ENCODE measurements at regions not wholly inside any gene's neighbourhood (a gene's known extent, or its start where the extent isn't known, plus 50 kb on each side); places are given as distances from the start of the nearest gene placed in this dataset.

DNA sequence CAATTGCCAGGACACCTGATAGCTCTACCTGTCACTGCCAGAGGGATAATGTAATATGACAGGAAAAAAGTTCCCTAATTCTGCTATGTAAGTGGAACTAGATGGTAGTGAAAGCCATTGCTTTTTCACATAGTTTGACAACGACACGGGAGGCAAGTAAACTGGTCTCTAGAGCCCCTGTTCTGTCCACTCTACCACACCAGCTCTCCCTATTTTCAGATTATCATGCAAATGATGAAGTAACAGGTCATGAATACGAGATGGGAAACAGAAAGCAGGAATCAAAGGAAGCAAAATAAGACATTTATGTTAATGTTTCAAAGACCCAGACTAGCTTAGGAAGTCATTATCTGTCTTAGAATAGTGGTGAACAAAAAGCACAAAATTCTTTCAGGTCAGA is 56.2 kb downstream of the TAF11L14 start:
- in situ Hi-C loops (cut with MboI; ENCODE audit: low sequenced_read_pairs): no loop called here

- in situ Hi-C loops (cut with MboI; ENCODE audit: low sequenced_read_pairs): no loop called here
Measured at GRCh38 chr5:17691762-17692161, 57.5 kb downstream of the TAF11L14 start.

- in situ Hi-C loops (cut with MboI; ENCODE audit: low sequenced_read_pairs): no loop called here
Measured at GRCh38 chr5:17694371-17694770, 60.1 kb downstream of the TAF11L14 start.

GRCh38 chr5:17694914-17695313 is 60.7 kb downstream of the TAF11L14 start:
- in situ Hi-C loops (cut with MboI; ENCODE audit: low sequenced_read_pairs): no loop called here

- in situ Hi-C loops (cut with MboI; ENCODE audit: low sequenced_read_pairs): no loop called here
Measured at GRCh38 chr5:17696627-17697026, 62.4 kb downstream of the TAF11L14 start.

DNA sequence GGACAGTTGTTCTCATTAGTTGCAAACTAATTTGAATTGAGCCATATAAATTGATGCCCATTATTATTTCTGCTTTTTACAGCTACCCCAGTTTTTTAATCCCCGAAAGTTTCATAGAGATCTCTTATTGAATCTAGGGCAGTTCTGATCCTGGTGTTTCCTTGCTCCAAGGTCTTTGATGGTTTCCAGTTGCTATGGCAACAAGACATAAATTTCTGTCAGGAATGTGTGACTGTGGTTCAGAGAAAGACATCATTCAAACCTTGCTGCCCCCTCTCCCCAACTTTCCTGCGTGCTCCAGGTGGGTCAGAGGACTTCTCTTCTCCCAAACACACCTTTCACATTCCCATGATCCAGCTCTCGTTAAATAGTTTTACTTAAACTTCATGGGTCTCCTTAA is 63.4 kb downstream of the TAF11L14 start:
- in situ Hi-C loops (cut with MboI; ENCODE audit: low sequenced_read_pairs): no loop called here

DNA sequence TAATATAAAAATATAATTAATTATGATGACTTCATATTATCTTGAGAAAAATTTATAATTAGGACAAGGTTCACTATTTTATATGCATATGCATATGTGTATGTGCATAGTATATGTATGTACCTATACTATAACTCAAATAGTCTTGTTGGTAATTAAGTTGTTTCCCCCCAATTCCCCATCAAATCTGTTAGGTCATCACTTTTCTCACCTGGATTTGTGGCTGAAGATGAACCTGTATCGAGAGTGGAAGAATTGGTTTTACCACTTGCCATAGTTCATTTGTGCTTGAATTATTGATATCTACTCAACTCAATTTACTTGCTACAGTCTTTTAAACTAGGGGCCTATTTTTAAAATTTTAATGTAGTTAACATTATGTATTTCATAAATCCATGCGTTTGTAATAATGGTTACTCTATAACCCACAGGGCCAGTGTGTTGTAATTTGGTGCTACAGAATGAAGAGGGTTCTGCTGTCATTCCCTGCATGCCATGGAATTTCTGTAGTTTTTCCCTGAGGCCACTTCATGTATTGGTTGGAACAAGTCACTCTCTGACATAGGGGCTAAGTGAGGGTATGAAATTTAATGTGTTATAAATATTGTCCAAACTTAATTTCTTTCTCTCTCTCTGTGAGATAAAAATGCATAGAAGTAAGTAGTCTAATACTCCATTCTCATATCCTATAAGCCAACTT is 74.9 kb downstream of the TAF11L14 start:
- in situ Hi-C loops (cut with MboI; ENCODE audit: low sequenced_read_pairs): no loop called here

GRCh38 chr5:17713301-17713700 is 79.0 kb downstream of the TAF11L14 start:
- in situ Hi-C loops (cut with MboI; ENCODE audit: low sequenced_read_pairs): no loop called here

- in situ Hi-C loops (cut with MboI; ENCODE audit: low sequenced_read_pairs): no loop called here
Measured at GRCh38 chr5:17714186-17714585, 79.9 kb downstream of the TAF11L14 start.

DNA sequence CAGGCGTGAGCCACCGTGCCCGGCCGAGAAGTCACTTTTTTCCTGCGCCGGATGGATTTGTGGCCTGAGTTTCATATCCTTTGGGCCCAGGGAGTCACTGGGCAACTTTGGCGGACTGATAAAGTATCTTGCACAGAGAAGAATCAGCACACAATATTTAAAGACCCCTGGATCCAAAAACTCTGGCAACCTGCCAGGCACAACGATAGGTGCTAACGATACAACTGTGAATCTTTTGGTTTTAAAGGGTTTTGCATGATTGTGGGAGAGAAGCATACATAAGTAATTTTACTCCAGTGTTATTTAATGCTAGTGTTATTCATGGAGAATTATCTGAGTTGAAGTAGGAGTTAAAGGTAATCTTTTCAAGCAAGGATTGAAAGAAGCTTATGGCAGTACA is 85.3 kb downstream of the TAF11L14 start:
- in situ Hi-C loops (cut with MboI; ENCODE audit: low sequenced_read_pairs): no loop called here

GRCh38 chr5:17720071-17720470 is 85.8 kb downstream of the TAF11L14 start:
- in situ Hi-C loops (cut with MboI; ENCODE audit: low sequenced_read_pairs): no loop called here

DNA sequence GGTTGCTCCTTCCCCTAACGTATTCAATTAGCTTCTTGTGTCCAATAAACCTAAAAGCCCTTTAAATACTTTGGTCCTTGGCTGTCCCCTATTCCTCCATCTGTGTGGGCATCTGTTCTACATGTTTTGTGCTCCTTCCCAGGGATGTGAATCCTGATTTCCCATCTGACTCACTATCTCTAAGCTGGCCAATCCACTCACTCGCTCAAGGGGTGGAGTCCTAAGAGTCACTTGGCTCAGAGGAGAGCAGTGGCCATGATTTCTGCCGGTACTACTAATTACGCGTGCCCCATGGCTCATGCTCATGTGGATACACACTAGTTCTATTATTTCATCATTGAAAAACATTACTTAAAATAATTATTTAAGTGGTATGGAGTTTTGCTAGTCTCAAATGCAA is 89.6 kb downstream of the TAF11L14 start:
- in situ Hi-C loops (cut with MboI; ENCODE audit: low sequenced_read_pairs): no loop called here

- in situ Hi-C loops (cut with MboI; ENCODE audit: low sequenced_read_pairs): no loop called here
Measured at GRCh38 chr5:17727098-17727497, 92.8 kb downstream of the TAF11L14 start.

GRCh38 chr5:17730421-17730820 is 96.2 kb downstream of the TAF11L14 start:
- in situ Hi-C loops (cut with MboI; ENCODE audit: low sequenced_read_pairs): no loop called here

DNA sequence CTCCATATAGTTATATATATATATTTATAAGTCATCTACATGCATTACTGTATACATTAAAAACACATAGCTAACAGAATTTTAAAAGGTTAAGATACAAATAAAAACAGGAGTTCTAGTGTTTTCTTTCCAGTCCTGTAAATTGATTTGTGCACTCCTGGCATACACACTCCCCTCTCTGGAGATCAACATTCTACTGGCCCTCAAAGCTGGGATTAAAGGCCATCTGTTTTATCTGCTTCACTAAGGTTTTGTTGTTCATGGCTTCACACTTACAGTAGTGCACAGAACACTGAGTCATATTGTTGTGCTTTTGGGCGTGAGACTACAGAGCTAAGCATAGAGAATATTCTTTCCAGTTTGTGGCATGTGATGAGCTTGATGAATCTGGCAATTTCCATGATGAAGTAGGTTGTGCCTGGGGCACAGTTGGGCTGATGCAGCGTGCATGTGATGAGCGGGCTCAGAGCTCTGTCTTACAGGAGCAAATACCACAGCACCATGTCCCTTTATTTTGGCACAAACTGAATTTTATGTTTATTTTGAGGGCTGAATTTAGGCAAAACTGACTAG is 98.2 kb downstream of the TAF11L14 start:
- in situ Hi-C loops (cut with MboI; ENCODE audit: low sequenced_read_pairs): no loop called here

GRCh38 chr5:17734011-17734410 is 99.8 kb downstream of the TAF11L14 start:
- in situ Hi-C loops (cut with MboI; ENCODE audit: low sequenced_read_pairs): no loop called here

DNA sequence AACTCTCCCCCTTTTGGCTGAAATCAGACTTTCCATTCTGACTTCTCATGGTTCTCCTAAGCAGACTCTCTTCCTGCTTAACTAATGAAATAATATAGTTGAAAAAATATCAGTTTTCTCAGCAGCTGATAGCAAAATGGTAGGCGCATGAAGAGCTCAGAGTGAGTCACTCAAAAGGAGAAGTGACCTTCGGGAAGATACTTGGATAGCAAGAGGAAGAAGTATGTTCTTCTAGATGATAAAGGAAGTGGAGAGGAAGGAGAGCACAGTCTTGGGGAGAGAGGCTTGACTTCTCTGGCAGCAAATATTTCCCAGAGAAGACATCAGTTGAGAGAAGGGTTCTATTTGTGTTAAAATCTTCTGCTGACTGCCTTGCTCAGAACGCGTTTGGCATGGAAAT is 101.5 kb downstream of the TAF11L14 start:
- in situ Hi-C loops (cut with MboI; ENCODE audit: low sequenced_read_pairs): no loop called here

DNA sequence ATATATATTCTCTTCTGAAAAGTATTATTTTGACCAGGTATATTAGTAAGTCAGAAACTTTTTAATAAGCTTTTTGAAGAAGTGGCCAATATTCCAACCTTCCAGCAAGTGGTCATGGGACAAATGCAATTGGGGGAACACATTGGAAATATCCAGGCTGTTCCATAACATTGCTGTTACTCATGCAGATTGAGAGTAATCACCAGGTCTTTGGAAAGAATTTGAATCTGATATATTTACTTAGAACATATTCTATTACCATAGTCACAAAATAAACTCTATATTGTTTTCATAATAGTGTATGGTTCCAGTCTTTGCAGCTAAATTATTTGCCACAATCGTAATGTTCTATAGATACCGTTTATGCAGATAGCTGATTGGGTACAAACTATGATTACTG is 102.8 kb downstream of the TAF11L14 start:
- in situ Hi-C loops (cut with MboI; ENCODE audit: low sequenced_read_pairs): no loop called here

GRCh38 chr5:17738446-17738845 is 104.2 kb downstream of the TAF11L14 start:
- in situ Hi-C loops (cut with MboI; ENCODE audit: low sequenced_read_pairs): no loop called here

DNA sequence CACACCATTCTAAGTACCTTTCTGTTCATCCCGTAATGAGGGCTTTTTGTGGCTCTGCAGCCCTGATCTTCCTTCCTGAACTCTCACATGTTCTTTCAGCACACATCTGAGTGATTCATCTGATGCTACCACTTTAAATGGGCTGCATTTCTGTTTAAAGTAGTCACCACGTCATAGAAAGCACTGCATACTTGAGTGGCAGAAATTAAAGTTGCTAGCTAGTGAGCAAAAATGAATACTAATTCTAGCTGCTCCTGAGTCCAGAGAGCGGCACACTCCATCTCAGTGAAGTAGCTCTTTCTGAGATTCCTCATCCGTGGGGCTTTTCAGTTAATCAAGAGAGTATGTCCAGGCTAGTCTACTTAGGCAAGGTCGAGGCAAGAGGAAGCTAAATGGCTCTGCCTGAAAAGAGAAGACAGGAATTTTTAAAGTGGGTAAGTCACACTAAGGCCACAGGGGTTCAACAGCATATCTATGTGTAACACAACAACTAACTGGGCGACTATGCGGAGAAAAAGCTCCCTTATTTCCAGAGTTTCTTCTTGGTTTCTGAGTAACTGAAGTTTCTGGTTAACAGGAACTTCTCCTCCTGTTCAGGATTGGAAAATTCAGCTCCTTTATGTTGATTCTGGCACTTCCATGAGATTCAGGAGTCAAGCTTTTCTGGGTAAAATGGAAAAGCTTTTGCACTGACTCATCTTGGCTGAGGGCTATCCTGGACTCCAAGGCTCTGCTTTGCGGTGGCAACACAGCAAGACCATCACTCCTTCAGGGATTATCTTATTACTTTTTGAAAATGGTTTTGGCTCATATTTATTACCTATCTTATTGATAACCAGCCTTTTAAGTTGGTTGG is 109.5 kb downstream of the TAF11L14 start:
- in situ Hi-C loops (cut with MboI; ENCODE audit: low sequenced_read_pairs): no loop called here

GRCh38 chr5:17748201-17748600 is 113.9 kb downstream of the TAF11L14 start:
- in situ Hi-C loops (cut with MboI; ENCODE audit: low sequenced_read_pairs): no loop called here

- in situ Hi-C loops (cut with MboI; ENCODE audit: low sequenced_read_pairs): no loop called here
Measured at GRCh38 chr5:17748941-17749340, 114.7 kb downstream of the TAF11L14 start.

All from HL-60/S4 (cell line).